Osteoblast (primary cell): ENCODE measurements at regions not wholly inside any gene's neighbourhood (a gene's known extent, or its start where the extent isn't known, plus 50 kb on each side); places are given as distances from the start of the nearest gene placed in this dataset.
"Not testable (repeated sequence)": the region's sequence is repeated elsewhere in the genome, so short reads cannot be mapped to it uniquely, and the experiment has no call there.

Experiments used
- DNase-seq: peaks from one replicate; pipeline ENCODE4 v3.0.0; 2011; ENCODE audit warnings: low spot score, mixed read lengths; ENCODE audit not compliant: insufficient read length; ENCODE audit errors: missing footprints
- H2AFZ ChIP-seq: 2 replicates; pipeline ENCODE4 v1.6.0; 2011; ENCODE audit warnings: mild to moderate bottlenecking, low read length
- H3K27ac ChIP-seq: 2 replicates; pipeline ENCODE4 v1.5.1; 2011; ENCODE audit warnings: mild to moderate bottlenecking, low read depth, low read length, moderate library complexity
- H3K27me3 ChIP-seq: 2 replicates; pipeline ENCODE4 v1.6.0; 2012; ENCODE audit warnings: mild to moderate bottlenecking, control low read depth, inconsistent platforms, low read length, moderate library complexity; ENCODE audit not compliant: insufficient read depth
- H3K36me3 ChIP-seq: 2 replicates; pipeline ENCODE4 v1.5.1; 2011; ENCODE audit warnings: mild to moderate bottlenecking, low read length, control low read depth, moderate library complexity; ENCODE audit not compliant: insufficient read depth
- H3K4me1 ChIP-seq: 2 replicates; pipeline ENCODE4 v1.5.1; 2011; ENCODE audit warnings: mild to moderate bottlenecking, low read length, control low read depth, moderate library complexity; ENCODE audit not compliant: insufficient read depth
- H3K4me2 ChIP-seq: 2 replicates; pipeline ENCODE4 v1.6.0; 2011; ENCODE audit warnings: mild to moderate bottlenecking, low read length; ENCODE audit not compliant: insufficient read depth
- H3K4me3 ChIP-seq: fragments of 200-600 bp; sonication (generic); 3 replicates; pipeline ENCODE4 v1.5.1; 2012; ENCODE audit warnings: mild to moderate bottlenecking, low read length, inconsistent platforms; ENCODE audit not compliant: insufficient read depth
- H3K79me2 ChIP-seq: 2 replicates; pipeline ENCODE4 v1.6.0; 2012; ENCODE audit warnings: mild to moderate bottlenecking, low read length, control low read depth, inconsistent platforms; ENCODE audit not compliant: insufficient read depth
- H3K9me3 ChIP-seq: 2 replicates; pipeline ENCODE4 v1.5.1; 2011; ENCODE audit warnings: low read depth, low read length, control low read depth
- H4K20me1 ChIP-seq: 2 replicates; pipeline ENCODE4 v1.6.0; 2012; ENCODE audit warnings: mild to moderate bottlenecking, low read length, control low read depth; ENCODE audit not compliant: insufficient read depth
- TF ChIP-seq, protein P1 (sequence below): IDR thresholded peaks from 2 replicates; pipeline ENCODE4 v1.5.1; 2011; ENCODE audit warnings: mild to moderate bottlenecking, low read depth, low read length, moderate library complexity; ENCODE audit errors: extremely low read depth

DNA sequence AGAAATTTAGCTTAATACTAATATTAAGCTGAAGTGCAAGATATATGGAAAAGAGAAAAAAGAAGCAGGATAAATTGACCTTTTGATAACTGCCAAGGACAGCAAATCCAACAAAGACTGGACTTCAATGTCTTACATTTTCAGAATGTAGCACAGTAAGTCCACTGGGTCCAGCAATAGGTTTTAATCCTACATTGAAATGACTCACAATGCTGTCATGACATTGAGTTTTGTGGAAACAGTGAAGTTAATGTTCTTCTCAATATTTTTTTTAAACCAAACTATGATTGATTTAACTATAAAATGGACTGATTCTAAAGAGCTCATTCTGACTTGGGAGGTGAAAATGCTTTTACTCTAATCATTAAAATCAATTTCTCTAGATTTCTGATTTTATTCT, 166.6 kb upstream of the ZNF717 start:
- no peaks in the 10 kb centered on the region for H3K27me3 ChIP-seq
- no peak overlapping the region for H2AFZ ChIP-seq
- TF ChIP-seq, protein P1, sequence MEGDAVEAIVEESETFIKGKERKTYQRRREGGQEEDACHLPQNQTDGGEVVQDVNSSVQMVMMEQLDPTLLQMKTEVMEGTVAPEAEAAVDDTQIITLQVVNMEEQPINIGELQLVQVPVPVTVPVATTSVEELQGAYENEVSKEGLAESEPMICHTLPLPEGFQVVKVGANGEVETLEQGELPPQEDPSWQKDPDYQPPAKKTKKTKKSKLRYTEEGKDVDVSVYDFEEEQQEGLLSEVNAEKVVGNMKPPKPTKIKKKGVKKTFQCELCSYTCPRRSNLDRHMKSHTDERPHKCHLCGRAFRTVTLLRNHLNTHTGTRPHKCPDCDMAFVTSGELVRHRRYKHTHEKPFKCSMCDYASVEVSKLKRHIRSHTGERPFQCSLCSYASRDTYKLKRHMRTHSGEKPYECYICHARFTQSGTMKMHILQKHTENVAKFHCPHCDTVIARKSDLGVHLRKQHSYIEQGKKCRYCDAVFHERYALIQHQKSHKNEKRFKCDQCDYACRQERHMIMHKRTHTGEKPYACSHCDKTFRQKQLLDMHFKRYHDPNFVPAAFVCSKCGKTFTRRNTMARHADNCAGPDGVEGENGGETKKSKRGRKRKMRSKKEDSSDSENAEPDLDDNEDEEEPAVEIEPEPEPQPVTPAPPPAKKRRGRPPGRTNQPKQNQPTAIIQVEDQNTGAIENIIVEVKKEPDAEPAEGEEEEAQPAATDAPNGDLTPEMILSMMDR: no peak
- H3K4me2 ChIP-seq: no peak overlapping the region
- no peaks in the 10 kb centered on the region for H3K4me1 ChIP-seq
- H3K79me2 ChIP-seq: no peaks in the 10 kb centered on the region
- H3K27ac ChIP-seq: no peak overlapping the region
- no peak overlapping the region for H3K4me3 ChIP-seq
- DNase-seq: no peak
- no peaks in the 10 kb centered on the region for H4K20me1 ChIP-seq
- no peaks in the 10 kb centered on the region for H3K36me3 ChIP-seq
- no peaks in the 10 kb centered on the region for H3K9me3 ChIP-seq

DNA sequence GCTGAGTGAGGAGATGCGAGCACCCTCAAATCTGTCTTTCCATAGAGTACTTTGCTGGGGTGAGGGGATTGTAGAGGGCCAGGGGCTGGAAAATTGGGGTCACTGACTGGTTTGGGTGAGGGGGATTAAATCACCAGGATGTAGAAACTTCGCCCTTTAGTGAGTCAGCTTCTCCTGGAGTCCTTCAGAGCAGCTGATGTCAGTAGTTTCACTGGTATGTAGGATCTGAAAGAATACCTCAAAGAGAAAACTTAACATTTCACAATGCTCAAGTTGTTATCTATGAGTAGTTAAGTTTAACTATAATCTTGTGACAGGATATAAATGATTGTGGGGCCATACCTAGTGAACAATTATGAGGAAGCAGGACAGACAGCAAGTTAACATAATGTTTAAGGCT, 174.7 kb upstream of the ZNF717 start:
- not testable (repeated sequence) for H3K4me2 ChIP-seq, H3K27ac ChIP-seq, H4K20me1 ChIP-seq, H3K9me3 ChIP-seq, H3K79me2 ChIP-seq, H2AFZ ChIP-seq, H3K4me1 ChIP-seq, DNase-seq, H3K27me3 ChIP-seq, H3K36me3 ChIP-seq, H3K4me3 ChIP-seq

DNA sequence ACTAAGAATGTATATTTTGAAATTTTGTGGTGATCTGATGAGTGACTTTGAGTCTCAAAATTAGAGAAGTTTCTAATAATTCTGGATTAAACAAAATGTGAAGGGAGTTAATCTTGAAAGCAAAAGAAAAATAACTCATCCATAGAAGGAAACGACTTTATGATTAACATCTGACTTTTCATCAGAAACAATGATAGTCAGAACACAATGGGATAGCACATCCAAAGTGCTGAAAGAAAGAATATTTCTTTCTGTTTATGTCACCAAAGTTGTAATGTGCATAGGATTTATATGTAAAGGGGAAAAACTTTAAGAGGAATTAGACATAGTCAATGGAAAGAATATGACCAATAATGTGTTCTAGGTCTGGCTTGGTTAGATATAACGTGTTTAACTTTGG, 176.7 kb upstream of the ZNF717 start:
- not testable (repeated sequence) for H3K27me3 ChIP-seq, DNase-seq, H3K27ac ChIP-seq, H3K4me2 ChIP-seq, H3K9me3 ChIP-seq, H3K36me3 ChIP-seq, H2AFZ ChIP-seq, H3K4me1 ChIP-seq, H3K79me2 ChIP-seq, H4K20me1 ChIP-seq, H3K4me3 ChIP-seq

DNA sequence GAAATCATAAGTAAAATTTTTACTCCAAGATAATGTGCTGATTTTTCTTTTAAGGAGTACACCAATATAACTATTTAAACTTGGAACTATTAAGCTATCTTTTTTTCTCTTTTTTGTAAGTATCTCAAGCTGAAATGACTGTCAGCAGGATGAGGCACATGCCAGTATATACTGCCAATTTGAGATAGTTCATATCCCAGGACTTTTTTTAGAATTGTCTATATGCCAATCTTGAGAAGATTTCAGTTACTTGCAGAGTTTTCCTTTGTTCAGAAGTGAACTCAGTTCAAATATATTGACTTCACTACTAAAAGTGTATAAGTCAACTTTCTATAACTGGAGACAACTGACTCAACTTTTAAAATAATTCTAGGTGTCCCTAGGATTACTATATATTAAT, 181.7 kb upstream of the ZNF717 start:
- Histone ChIP-seq H3K27ac (no peak overlapping the region), H4K20me1 (no peaks in the 10 kb centered on the region), H3K4me1 (no peaks in the 10 kb centered on the region), H3K27me3 (no peaks in the 10 kb centered on the region), H3K4me3 (no peak overlapping the region), H3K4me2 (no peak overlapping the region), H3K79me2 (no peaks in the 10 kb centered on the region), H3K36me3 (no peaks in the 10 kb centered on the region), H2AFZ (no peak overlapping the region), H3K9me3 (peaks cover 2% of the 10 kb centered on the region)
- TF ChIP-seq, protein P1: no peak
- no peak for DNase-seq

DNA sequence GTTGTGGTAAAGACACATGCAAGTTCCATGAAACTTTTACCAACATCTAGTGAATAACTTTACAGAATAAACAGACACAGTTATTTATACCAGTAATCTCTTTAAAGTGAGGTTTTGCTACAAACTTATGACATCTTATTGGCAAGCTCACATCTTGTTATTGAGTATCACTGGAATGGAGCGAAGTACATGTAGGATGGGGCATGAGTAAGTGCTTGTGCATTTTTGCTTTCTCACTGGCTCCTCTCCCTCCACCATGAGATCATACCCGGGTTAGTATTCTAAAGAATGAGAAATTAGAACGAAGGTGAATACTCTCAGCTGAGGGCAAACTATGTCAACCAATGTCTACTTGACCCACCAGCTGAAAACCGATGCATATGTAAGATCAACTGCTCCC, 193.3 kb upstream of the ZNF717 start:
- Histone ChIP-seq H3K27ac (no peak overlapping the region), H3K79me2 (no peaks in the 10 kb centered on the region), H3K4me3 (no peak overlapping the region), H3K36me3 (no peaks in the 10 kb centered on the region), H2AFZ (no peak overlapping the region), H3K27me3 (no peaks in the 10 kb centered on the region), H4K20me1 (no peaks in the 10 kb centered on the region), H3K4me1 (no peaks in the 10 kb centered on the region), H3K4me2 (no peak overlapping the region), H3K9me3 (no peaks in the 10 kb centered on the region)
- DNase-seq: no peak
- TF ChIP-seq, protein P1: no peak
